GM19324 (cell line): ENCODE measurements at regions not wholly inside any gene's neighbourhood (a gene's known extent, or its start where the extent isn't known, plus 50 kb on each side); places are given as distances from the start of the nearest gene placed in this dataset.
A peak's percentile ranks its signal among the peaks of the same experiment; 100 is the strongest.
"Not testable (repeated sequence)": the region's sequence is repeated elsewhere in the genome, so short reads cannot be mapped to it uniquely, and the experiment has no call there.

Source experiments
- ATAC-seq: cut with Tn5 transposase; IDR thresholded peaks from one replicate; pipeline ENCODE4 v1.9.1; 2021; ENCODE audit warnings: mild to moderate bottlenecking, moderate library complexity; ENCODE audit not compliant: unreplicated experiment, low FRiP score

- no peak for ATAC-seq
Measured at GRCh38 chr6:139452148-139452876, 77.9 kb upstream of the CITED2 start.

GRCh38 chr6:139449611-139450000, 75.2 kb upstream of the CITED2 start:
- no peak for ATAC-seq

- no peak for ATAC-seq
Measured at GRCh38 chr6:139448998-139449610, 74.7 kb upstream of the CITED2 start.

DNA sequence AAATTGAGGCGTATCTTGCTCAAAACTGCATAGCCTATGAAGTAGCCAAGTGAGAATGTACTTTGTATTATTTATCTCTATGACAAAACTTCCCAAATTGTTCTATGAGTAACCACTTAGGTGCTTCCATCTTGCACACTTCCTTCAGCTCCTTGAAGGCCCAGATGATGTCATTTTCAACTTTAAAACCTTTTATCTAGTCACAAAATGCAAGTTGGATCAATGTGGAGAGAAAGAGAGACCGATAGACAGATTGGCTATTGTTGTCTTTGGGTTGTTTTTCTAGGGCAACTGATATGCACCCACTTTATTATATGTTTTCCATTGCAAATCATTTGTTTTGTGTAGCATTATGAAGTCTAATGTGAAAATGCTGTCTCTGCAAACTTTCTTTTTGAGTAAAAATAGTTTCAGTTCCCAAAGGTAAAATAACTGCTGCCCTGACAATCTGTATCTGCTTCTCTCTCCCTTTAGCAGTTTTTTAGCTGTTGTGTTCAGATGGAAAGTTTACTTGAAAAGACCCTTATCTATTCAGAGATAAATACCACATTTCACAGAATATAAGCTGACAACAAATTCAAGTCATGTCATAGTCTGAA, 73.7 kb upstream of the CITED2 start:
- ATAC-seq = peak; percentile 64

DNA sequence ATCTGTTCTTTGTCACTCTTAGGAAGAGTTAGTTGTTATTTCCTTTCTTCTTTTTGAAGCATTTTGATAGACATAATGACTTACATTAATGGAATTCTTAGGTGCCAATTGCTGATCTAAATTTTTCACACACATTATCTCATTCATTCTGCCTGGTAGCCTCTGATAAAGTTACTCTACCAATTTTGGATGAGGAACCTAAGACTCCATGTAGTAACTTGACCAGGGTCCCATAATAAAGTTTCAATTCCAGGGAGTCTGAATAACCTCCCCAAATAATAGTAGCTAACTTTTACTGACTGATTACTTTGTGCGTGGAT, 73.2 kb upstream of the CITED2 start:
- ATAC-seq = no peak

- ATAC-seq = no peak
Measured at GRCh38 chr6:139446768-139447655, 72.6 kb upstream of the CITED2 start.

DNA sequence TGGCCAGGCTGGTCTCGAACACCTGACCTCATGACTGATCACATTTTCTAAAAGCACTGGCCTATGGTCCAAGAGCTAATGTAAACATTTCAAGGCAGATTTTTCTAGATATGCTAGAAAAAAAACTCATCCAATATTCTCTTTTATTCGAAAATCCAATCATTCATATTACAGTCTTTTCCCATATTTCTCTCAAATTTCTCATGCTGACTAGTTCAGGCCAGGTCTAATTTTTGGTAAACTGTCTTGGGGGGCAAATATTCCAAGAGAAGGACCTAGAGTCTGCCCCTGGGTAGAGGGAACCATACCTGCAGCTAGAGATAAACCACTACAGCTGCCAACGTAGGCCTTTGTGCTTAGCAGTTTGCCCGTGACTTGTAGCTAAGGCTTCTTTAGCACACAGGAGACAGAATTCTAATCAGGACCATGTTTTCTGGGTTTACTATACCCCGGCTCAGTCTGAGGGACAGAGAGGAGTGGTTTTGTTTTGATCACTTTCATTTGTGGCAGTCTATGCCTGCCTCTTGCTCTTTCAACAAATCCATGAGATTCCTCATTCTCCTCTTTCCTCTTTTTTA, 71.8 kb upstream of the CITED2 start:
- ATAC-seq = no peak

GRCh38 chr6:139444273-139444787, 69.9 kb upstream of the CITED2 start:
- not testable (repeated sequence) for ATAC-seq

DNA sequence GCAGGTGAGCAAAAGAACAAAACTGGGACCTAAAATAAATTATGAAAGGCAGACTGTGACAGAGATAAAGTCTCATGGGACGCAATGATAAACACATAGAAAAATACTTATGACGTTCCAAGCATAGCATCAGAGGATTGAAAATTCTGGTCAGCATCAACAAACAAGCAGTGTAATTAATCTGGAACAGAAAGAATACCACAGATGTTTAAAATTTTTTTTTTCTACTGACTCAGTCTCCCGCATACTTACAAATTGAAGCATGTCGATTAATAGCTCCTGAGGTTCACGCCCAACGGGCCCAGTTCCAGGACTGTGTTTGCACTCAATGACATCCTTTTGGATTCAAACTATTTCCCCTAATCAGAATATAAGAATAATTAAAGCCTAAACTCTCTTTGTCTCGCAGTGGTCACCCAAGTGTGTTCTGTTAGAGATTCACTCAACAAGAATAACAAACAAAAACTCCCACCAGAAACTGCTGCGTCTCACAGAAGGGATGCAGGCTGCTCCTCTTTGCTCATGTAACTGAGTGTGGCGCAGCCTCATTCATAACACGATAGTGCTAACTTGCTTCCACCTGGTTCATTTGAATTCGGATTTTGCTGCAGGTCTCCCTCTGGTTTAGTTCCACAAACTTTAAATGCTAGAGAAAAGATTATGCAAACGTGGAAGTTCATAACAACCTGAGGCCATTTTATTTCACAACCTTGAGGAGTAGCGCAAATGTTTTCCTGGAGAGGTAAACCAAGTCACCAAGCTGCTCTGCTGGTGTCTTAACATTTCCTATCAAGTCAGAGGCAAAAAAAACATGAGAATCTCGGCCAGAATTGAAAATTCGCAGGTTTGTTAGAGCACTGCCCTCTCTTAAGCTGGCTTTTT, 69.0 kb upstream of the CITED2 start:
- no peak for ATAC-seq

DNA sequence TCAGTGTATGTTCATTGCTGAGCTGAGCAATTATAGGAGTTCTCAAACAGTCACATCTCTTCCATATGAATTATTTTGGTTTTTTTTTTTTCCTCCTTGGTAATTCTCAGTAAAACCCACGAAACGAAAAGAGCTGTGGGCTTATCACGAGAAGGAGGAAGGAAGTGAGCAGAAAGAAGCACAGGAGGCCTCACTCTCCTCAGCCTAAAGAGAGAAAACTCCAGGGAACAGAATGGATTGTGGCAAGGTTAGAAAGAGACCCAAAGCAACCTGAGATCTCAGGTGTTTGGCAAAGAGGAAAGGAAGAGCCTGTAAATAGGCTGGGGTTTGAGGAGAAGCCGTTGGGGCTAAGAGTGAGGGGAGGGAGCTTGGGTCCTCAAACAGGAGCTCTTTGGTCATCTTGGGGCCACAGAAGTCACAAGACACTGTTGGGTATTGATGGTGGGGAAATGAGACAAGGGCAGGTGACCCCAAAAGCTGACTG, 67.8 kb upstream of the CITED2 start:
- ATAC-seq = no peak

DNA sequence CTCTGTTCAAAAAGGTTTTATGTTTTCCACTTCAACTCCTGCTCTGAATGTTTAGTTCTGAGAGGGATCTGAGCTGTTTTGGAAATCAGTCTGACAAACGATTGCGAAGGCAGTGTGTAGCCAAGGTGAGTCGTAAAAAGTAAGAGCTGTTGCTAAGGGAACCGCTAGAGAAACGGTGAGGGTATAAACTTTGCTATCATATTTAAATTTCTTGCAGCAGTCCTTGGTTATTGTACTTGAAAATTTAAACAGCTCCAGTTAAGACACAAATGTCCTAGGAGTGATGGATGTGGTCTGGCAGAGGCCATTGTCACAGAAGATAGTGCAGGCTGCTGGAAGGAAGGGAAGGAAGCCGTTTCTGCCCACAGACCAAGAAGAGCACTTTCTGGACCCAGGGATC, 64.9 kb upstream of the CITED2 start:
- no peak for ATAC-seq

GRCh38 chr6:139438775-139439174, 64.3 kb upstream of the CITED2 start:
- no peak for ATAC-seq

GRCh38 chr6:139436957-139437348, 62.5 kb upstream of the CITED2 start:
- no peak for ATAC-seq

- no peak for ATAC-seq
Measured at GRCh38 chr6:139436200-139436956, 61.9 kb upstream of the CITED2 start.

DNA sequence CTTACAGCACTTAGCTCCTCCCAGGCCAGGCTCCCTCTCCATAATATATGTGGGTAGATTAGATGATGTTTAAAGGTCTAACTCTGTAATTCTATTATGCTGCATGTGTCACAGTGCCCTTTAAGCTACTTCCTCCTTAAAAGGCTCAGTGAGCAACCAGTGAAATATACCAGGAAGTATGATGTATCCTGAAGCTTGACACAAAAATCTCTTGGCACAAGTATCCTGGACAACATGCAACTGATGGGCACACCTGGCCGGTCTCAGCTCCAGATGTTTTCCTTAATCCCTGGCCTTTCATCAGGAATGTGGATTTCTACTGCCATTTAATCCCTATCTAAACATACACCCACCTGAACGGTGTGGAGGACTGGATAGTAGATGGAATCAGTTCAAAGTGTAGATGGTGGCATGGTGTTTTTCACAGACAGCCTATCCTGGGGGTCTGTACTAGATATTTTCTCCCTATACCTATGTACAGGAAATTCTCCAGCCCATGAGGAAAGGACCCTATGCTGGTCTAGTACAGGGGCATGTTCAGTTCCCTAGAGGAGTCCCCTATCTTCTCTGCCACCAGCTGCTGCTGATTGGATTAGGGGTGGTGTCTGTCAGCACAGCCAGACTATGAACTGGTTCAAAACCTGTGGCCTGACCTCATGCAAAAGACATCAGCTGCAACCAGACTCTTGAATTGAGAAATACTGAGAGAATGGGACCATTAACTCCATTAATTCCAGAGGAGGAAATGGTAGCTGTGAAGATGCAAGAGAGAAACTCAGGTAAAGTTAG, 59.4 kb upstream of the CITED2 start:
- no peak for ATAC-seq

GRCh38 chr6:139431602-139431956, 57.1 kb upstream of the CITED2 start:
- no peak for ATAC-seq

DNA sequence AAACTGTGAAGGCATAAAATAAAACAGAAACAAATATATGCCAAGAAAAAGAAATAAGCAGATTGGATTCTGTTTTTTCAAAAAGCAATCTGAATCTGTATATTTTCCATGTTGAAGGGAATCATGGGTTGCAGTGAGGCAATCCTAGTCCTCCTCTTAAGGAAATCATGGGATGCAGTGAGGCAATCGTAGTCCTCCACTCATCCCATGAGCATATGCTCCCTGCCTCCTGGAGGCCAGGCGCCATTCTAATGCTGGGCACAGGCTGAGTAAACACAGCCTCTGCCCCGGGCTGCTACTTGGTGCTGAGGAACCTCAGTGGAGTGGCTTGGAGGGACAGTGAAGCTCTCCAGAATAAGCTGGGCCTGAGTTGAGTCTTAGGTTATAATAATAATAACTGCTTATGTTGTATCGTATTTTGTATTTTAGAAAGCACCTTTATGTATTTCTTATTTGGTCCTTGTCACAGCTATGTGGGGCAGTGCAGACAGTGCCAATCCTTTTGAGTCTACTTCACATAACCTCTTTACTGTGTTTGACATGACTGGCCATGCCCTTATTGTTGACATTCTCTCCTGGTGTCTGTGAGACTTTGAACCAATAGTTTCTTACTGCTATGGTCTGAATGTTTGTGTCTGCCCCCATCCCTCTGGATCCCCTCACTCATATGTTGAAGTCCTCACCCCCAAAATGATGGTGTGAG, 56.6 kb upstream of the CITED2 start:
- no peak for ATAC-seq
